KMS-11 (cell line): ENCODE measurements at regions not wholly inside any gene's neighbourhood (a gene's known extent, or its start where the extent isn't known, plus 50 kb on each side); places are given as distances from the start of the nearest gene placed in this dataset.

Experiments
- H2AFZ ChIP-seq: fragments of 200-600 bp; sonication (generic); 2 replicates; pipeline ENCODE4 v1.6.1; 2016; ENCODE audit warnings: antibody characterized with exemption, mixed run types, low read depth
- H3K27ac ChIP-seq: fragments of 200-600 bp; sonication (generic); 2 replicates; pipeline ENCODE4 v1.6.1; 2016; ENCODE audit warnings: mild to moderate bottlenecking, mixed run types
- H3K27me3 ChIP-seq: fragments of 200-600 bp; sonication (generic); 2 replicates; pipeline ENCODE4 v1.6.1; 2017; ENCODE audit warnings: mild to moderate bottlenecking, low read depth, mixed run types, moderate library complexity; ENCODE audit not compliant: insufficient read depth
- H3K36me3 ChIP-seq: fragments of 200-600 bp; sonication (generic); 2 replicates; pipeline ENCODE4 v1.6.1; 2017; ENCODE audit warnings: mild to moderate bottlenecking, mixed run types; ENCODE audit not compliant: insufficient read depth
- H3K4me1 ChIP-seq: fragments of 200-600 bp; sonication (generic); 2 replicates; pipeline ENCODE4 v1.6.1; 2016; ENCODE audit warnings: mild to moderate bottlenecking, low read depth, mixed run types; ENCODE audit not compliant: poor library complexity, severe bottlenecking
- H3K4me2 ChIP-seq: fragments of 200-600 bp; sonication (generic); 2 replicates; pipeline ENCODE4 v1.7.0; 2016; ENCODE audit warnings: mild to moderate bottlenecking, mixed run types
- H3K4me3 ChIP-seq: fragments of 200-600 bp; sonication (generic); IDR thresholded peaks from 2 replicates; pipeline ENCODE4 v1.6.1; 2017; ENCODE audit warnings: low read depth, low read length, mixed read lengths; ENCODE audit not compliant: insufficient read depth
- H3K79me2 ChIP-seq: fragments of 200-600 bp; sonication (generic); 2 replicates; pipeline ENCODE4 v1.6.1; 2016; ENCODE audit warnings: low read depth, mixed run types; ENCODE audit not compliant: insufficient read depth
- H3K9ac ChIP-seq: fragments of 200-600 bp; sonication (generic); 2 replicates; pipeline ENCODE4 v1.6.1; 2016; ENCODE audit warnings: mild to moderate bottlenecking, mixed run types
- H4K20me1 ChIP-seq: fragments of 200-600 bp; sonication (generic); 2 replicates; pipeline ENCODE4 v1.6.1; 2016; ENCODE audit warnings: mild to moderate bottlenecking, mixed run types; ENCODE audit not compliant: insufficient read depth
- CTCF ChIP-seq: fragments of 200-600 bp; sonication (generic); conservative IDR thresholded peaks from 2 replicates; pipeline ENCODE4 v1.6.1; 2017; ENCODE audit warnings: low read depth, mild to moderate bottlenecking, antibody characterized with exemption, low read length, moderate library complexity, mixed read lengths

GRCh38 chr5:57953792-57954191 lies 471.2 kb upstream of the ACTBL2 start:
- Histone ChIP-seq H3K79me2 (no peaks in the 10 kb centered on the region), H3K4me2 (no peak overlapping the region), H3K9ac (no peak overlapping the region), H4K20me1 (no peaks in the 10 kb centered on the region; the same call in 1 of the 2 replicates), H3K4me1 (no peaks in the 10 kb centered on the region), H2AFZ (no peak overlapping the region), H3K27me3 (no peaks in the 10 kb centered on the region), H3K4me3 (no peak overlapping the region), H3K36me3 (no peaks in the 10 kb centered on the region), H3K27ac (no peak overlapping the region)
- no peak for TF ChIP-seq CTCF

- Histone ChIP-seq H3K36me3 (no peaks in the 10 kb centered on the region), H2AFZ (no peak overlapping the region), H4K20me1 (no peaks in the 10 kb centered on the region), H3K4me1 (no peaks in the 10 kb centered on the region), H3K9ac (no peak overlapping the region), H3K27me3 (no peaks in the 10 kb centered on the region), H3K27ac (no peak overlapping the region), H3K4me3 (no peak overlapping the region), H3K4me2 (no peak overlapping the region), H3K79me2 (no peaks in the 10 kb centered on the region)
- no peak for TF ChIP-seq CTCF
Observed at GRCh38 chr5:57950616-57951228, 468.1 kb upstream of the ACTBL2 start.

- TF ChIP-seq CTCF, result no peak
- Histone ChIP-seq H2AFZ (no peak overlapping the region), H3K9ac (no peak overlapping the region), H3K4me1 (no peaks in the 10 kb centered on the region), H3K27ac (no peak overlapping the region), H4K20me1 (no peaks in the 10 kb centered on the region), H3K79me2 (no peaks in the 10 kb centered on the region), H3K4me2 (no peak overlapping the region), H3K4me3 (no peak overlapping the region), H3K36me3 (no peaks in the 10 kb centered on the region), H3K27me3 (no peaks in the 10 kb centered on the region)
Observed at GRCh38 chr5:57948091-57948490, 465.5 kb upstream of the ACTBL2 start.

- Histone ChIP-seq H3K27me3 (no peaks in the 10 kb centered on the region), H3K9ac (no peak overlapping the region), H3K36me3 (no peaks in the 10 kb centered on the region), H4K20me1 (no peaks in the 10 kb centered on the region), H3K4me3 (no peak overlapping the region), H3K27ac (no peak overlapping the region), H3K4me2 (no peak overlapping the region), H3K79me2 (no peaks in the 10 kb centered on the region), H2AFZ (no peak overlapping the region), H3K4me1 (no peaks in the 10 kb centered on the region)
- no peak for TF ChIP-seq CTCF
Observed at GRCh38 chr5:57947181-57947580, 464.6 kb upstream of the ACTBL2 start.
